Aorta (tissue), 5 donors: ENCODE measurements at regions not wholly inside any gene's neighbourhood (a gene's known extent, or its start where the extent isn't known, plus 50 kb on each side); places are given as distances from the start of the nearest gene placed in this dataset.

Experiments used
- ATAC-seq: fragments of 200-7000 bp; cut with Tn5 transposase; one replicate; pipeline ENCODE4 v1.9.1; 2022; ENCODE audit warnings: moderate library complexity; ENCODE audit not compliant: low FRiP score
- DNase-seq, 2 donors: peaks; one replicate each; pipeline ENCODE4 v3.0.0-alpha.2; 2020
- H3K27ac ChIP-seq, 2 donors: one replicate each; pipeline ENCODE4 v1.5.1; 2013; ENCODE audit warnings: low read length in 2 of 2, mild to moderate bottlenecking in 2 of 2, moderate library complexity in 2 of 2, control low read depth in 1 of 2, inconsistent platforms in 1 of 2, low read depth in 1 of 2
- H3K27me3 ChIP-seq, 2 donors: one replicate each; pipeline ENCODE4 v1.6.1; 2013; ENCODE audit warnings: control low read depth in 1 of 2, low read length in 1 of 2, mild to moderate bottlenecking in 1 of 2, moderate library complexity in 1 of 2; ENCODE audit not compliant: insufficient read depth in 2 of 2, control insufficient read depth in 1 of 2
- H3K36me3 ChIP-seq, 2 donors: one replicate each; pipeline ENCODE4 v1.6.1; 2013; ENCODE audit warnings: control low read depth in 1 of 2, low read length in 1 of 2, mild to moderate bottlenecking in 1 of 2; ENCODE audit not compliant: insufficient read depth in 2 of 2, control insufficient read depth in 1 of 2
- H3K4me1 ChIP-seq, 2 donors: one replicate each; pipeline ENCODE4 v1.6.1; 2013; ENCODE audit warnings: low read length in 2 of 2, control low read depth in 1 of 2, mild to moderate bottlenecking in 1 of 2, moderate library complexity in 1 of 2; ENCODE audit not compliant: insufficient read depth in 2 of 2, control insufficient read depth in 1 of 2
- H3K4me3 ChIP-seq, 2 donors: one replicate each; pipeline ENCODE4 v1.5.1; 2013; ENCODE audit warnings: low read length in 2 of 2, control low read depth in 1 of 2, mild to moderate bottlenecking in 1 of 2
- H3K9me3 ChIP-seq: one replicate; pipeline ENCODE4 v1.6.1; 2013; ENCODE audit warnings: mild to moderate bottlenecking, low read length; ENCODE audit not compliant: control insufficient read depth
- WGBS, 2 donors: extraction: QIAGEN DNeasy Blood & Tissue Kit; methylation state at CpG; one replicate each; pipeline ENCODE4 v1.1.7; 2013; 5-methylcytosine and 5-hydroxymethylcytosine counted together
- intact Hi-C, 2 donors: fragments of 100-400 bp; cut with DNase I; formaldehyde crosslinking; loops; one replicate each; pipeline versions ENCODE4 v1.14.2 to v1.15.0; 2022
- donor health status: healthy with polysubstance abuse.
- donor health status: Bipolar disorder and iron deficiency.
- donor health status: DM: no; HTN: no; CAD: no.
- donor health status: DM: no; HTN: no; CAD: no.
- donor health status: DM: yes; HTN: yes; CAD: no.

DNA sequence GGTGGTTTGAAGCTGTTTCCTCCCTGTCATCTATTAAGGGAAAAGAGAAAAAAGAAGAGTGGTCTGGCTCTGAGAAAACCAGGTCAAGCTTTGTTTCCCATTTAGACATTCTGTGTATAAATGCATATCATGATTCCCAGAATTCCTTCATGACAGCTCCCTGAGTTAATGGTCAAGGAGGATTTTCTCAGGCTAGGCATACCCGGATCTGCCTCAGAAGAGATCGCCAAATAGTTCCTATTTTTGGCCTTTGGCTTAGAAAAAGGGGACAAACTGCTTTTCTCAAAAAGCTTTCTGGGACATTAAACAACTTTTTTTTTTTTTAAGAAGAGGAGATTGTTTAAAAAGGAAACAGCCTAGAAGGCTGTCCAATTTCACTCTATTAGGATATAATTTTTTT is 53.5 kb upstream of the PIP4K2A start:
- DNase-seq (no peak), ATAC-seq (peak; percentile 49)
- H3K36me3 ChIP-seq = no peaks in the 10 kb centered on the region
- no peak overlapping the region for H3K4me3 ChIP-seq
- no peaks in the 10 kb centered on the region for H3K27me3 ChIP-seq
- intact Hi-C loops = no loop called here
- no peaks in the 10 kb centered on the region for H3K9me3 ChIP-seq
- H3K4me1 ChIP-seq = peaks cover 12 to 17% of the 10 kb centered on the region in 2 donors
- H3K27ac ChIP-seq = peak overlapping the region; percentile 51 to 93
- WGBS, 2 donors = 0 to 4% methylated on average over 2 of the region's 2 CpGs

GRCh38 chr10:22766693-22767092 is 52.3 kb upstream of the PIP4K2A start:
- Histone ChIP-seq H3K27ac (peak overlapping the region; percentile 33 to 63), H3K4me3 (no peak overlapping the region), H3K4me1 (peaks cover 12 to 17% of the 10 kb centered on the region in 2 donors), H3K36me3 (no peaks in the 10 kb centered on the region), H3K9me3 (no peaks in the 10 kb centered on the region), H3K27me3 (no peaks in the 10 kb centered on the region)
- intact Hi-C loops = no loop called here
- WGBS, 2 donors = 7 to 8% methylated on average over 3 of the region's 3 CpGs
- DNase-seq (no peak), ATAC-seq (peak; percentile 29)

- intact Hi-C loops = no loop called here
- H3K27ac ChIP-seq = peak overlapping the region; percentile 33 to 87
- 92 to 93% methylated on average over 6 of the region's 6 CpGs for whole genome bisulfite sequencing, 2 donors
Observed at GRCh38 chr10:22765660-22766547, 51.5 kb upstream of the PIP4K2A start.

DNA sequence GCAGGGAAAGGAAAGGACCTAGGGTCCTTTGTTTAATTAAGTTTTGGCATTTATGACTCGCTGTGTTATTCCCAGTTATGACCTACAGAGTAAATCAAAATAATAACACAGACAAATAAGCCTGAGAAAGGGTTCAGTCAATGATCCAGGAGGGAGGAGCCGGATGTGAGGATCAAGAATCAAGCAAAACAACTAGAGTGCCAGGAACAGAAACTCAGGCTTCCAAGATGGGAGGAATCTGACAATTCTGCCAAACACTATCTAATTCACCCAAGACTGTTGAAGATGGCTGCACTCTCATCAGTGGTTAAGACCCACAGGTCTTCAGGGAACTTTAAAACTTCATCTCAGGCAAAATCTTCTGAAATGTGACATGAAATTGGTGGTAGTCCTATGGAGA is 50.3 kb upstream of the PIP4K2A start:
- Histone ChIP-seq H3K27me3 (no peaks in the 10 kb centered on the region), H3K27ac (peak overlapping the region in 1 of 2 donors; percentile 44)

More at GRCh38 chr10:22765660-22766547, 51.5 kb upstream of the PIP4K2A start:
- Histone ChIP-seq H3K36me3 (no peaks in the 10 kb centered on the region), H3K4me1 (peaks cover 12 to 17% of the 10 kb centered on the region in 2 donors), H3K4me3 (no peak overlapping the region), H3K27me3 (no peaks in the 10 kb centered on the region), H3K9me3 (no peaks in the 10 kb centered on the region)
- ATAC-seq (no peak), DNase-seq (no peak)

More for the DNA sequence above, 50.3 kb upstream of the PIP4K2A start:
- DNase-seq (no peak), ATAC-seq (peak; percentile 63)
- 10 to 23% methylated on average over 2 of the region's 2 CpGs for WGBS, 2 donors
- Histone ChIP-seq H3K36me3 (no peaks in the 10 kb centered on the region), H3K4me1 (peaks cover 12 to 17% of the 10 kb centered on the region in 2 donors), H3K4me3 (no peak overlapping the region), H3K9me3 (no peaks in the 10 kb centered on the region)
- intact Hi-C loops = no loop called here
